IMR-90 (cell line): ENCODE measurements at regions not wholly inside any gene's neighbourhood (a gene's known extent, or its start where the extent isn't known, plus 50 kb on each side); places are given as distances from the start of the nearest gene placed in this dataset.

Experiments
- ATAC-seq: fragments of 200-7000 bp; cut with Tn5 transposase; 2 replicates; pipeline ENCODE4 v1.9.1; 2020; ENCODE audit warnings: low read depth, mild to moderate bottlenecking, moderate library complexity
- BruUV-seq: library from RNA; stranded (reverse); fragments of 400-500 nt; replicated peaks from 2 replicates; lab custom pipeline; 2021; lab: Mats Ljungman, UMichigan
- CTCF ChIA-PET: fragments of 300-600 bp; formaldehyde crosslinking; extraction: SDS; loops from one replicate; lab custom pipeline; 2021; ENCODE audit warnings: antibody characterized with exemption; lab: Yijun Ruan, JAX
- POLR2A ChIA-PET: fragments of 300-600 bp; sonication (Branson Sonifier 250); formaldehyde crosslinking; loops from one replicate; lab custom pipeline; 2022; ENCODE audit warnings: antibody characterized with exemption; ENCODE audit not compliant: unreplicated experiment; lab: Charles Lee
- DNase-seq: peaks from one replicate; pipeline ENCODE4 v3.0.0; 2013
- H2AFZ ChIP-seq: replicated peaks from 2 replicates; pipeline ENCODE3; 2013; ENCODE audit warnings: low read length, mild to moderate bottlenecking; ENCODE audit not compliant: poor library complexity
- H2AK5ac ChIP-seq: 2 replicates; pipeline ENCODE4 v1.6.1; 2013; ENCODE audit warnings: low read depth, low read length, inconsistent platforms
- H2AK9ac ChIP-seq: replicated peaks from 2 replicates; pipeline ENCODE3; 2013; ENCODE audit warnings: mild to moderate bottlenecking, low read depth, low read length, moderate library complexity; ENCODE audit not compliant: poor library complexity
- H2BK120ac ChIP-seq: 2 replicates; pipeline ENCODE4 v1.6.1; 2013; ENCODE audit warnings: low read depth, low read length, inconsistent platforms
- H2BK15ac ChIP-seq: 3 replicates; pipeline ENCODE4 v1.6.1; 2013; ENCODE audit warnings: low read depth, low read length, inconsistent platforms
- H2BK20ac ChIP-seq: 2 replicates; pipeline ENCODE4 v1.6.1; 2013; ENCODE audit warnings: low read depth, mild to moderate bottlenecking, inconsistent platforms, low read length, moderate library complexity
- H2BK5ac ChIP-seq: 2 replicates; pipeline ENCODE4 v1.6.1; 2013; ENCODE audit warnings: mild to moderate bottlenecking, low read depth, low read length, inconsistent platforms; ENCODE audit not compliant: poor library complexity, severe bottlenecking
- H3K14ac ChIP-seq: replicated peaks from 2 replicates; pipeline ENCODE4 v1.6.1; 2013; ENCODE audit warnings: low read depth, low read length, inconsistent platforms
- H3K18ac ChIP-seq: 2 replicates; pipeline ENCODE4 v1.6.1; 2013; ENCODE audit warnings: low read depth, low read length, control low read depth
- H3K23ac ChIP-seq: 2 replicates; pipeline ENCODE4 v1.6.1; 2013; ENCODE audit warnings: low read depth, low read length, inconsistent platforms
- H3K27ac ChIP-seq: 2 replicates; pipeline ENCODE4 v1.5.1; 2013; ENCODE audit warnings: mild to moderate bottlenecking, control low read depth, low read length; ENCODE audit not compliant: insufficient read depth
- H3K27me3 ChIP-seq: 2 replicates; pipeline ENCODE4 v1.6.1; 2013; ENCODE audit warnings: low read length; ENCODE audit not compliant: control insufficient read depth, insufficient read depth
- H3K36me3 ChIP-seq: 2 replicates; pipeline ENCODE4 v1.6.1; 2013; ENCODE audit warnings: low read length, mixed read lengths; ENCODE audit not compliant: control insufficient read depth, insufficient read depth
- H3K4ac ChIP-seq: 2 replicates; pipeline ENCODE4 v1.6.1; 2013; ENCODE audit warnings: low read depth, low read length, inconsistent platforms
- H3K4me1 ChIP-seq: 2 replicates; pipeline ENCODE4 v1.6.1; 2013; ENCODE audit warnings: low read length, mixed read lengths; ENCODE audit not compliant: control insufficient read depth, insufficient read depth
- H3K4me2 ChIP-seq: 2 replicates; pipeline ENCODE4 v1.6.1; 2013; ENCODE audit warnings: low read depth, mild to moderate bottlenecking, control low read depth, low read length, moderate library complexity
- H3K4me3 ChIP-seq: 2 replicates; pipeline ENCODE4 v1.5.1; 2013; ENCODE audit warnings: low read depth, mild to moderate bottlenecking, control low read depth, low read length, moderate library complexity; ENCODE audit not compliant: insufficient read depth
- H3K56ac ChIP-seq: 2 replicates; pipeline ENCODE4 v1.6.1; 2013; ENCODE audit warnings: low read length, inconsistent platforms; ENCODE audit not compliant: insufficient read depth; ENCODE audit errors: extremely low read depth
- H3K79me1 ChIP-seq, 2 experiments: 2 replicates each; pipeline ENCODE4 v1.6.1; 2013; ENCODE audit warnings: low read length in 2 of 2, inconsistent platforms in 1 of 2, low read depth in 1 of 2
- H3K9ac ChIP-seq: 2 replicates; pipeline ENCODE4 v1.6.1; 2013; ENCODE audit warnings: low read depth, low read length, control low read depth
- H3K9me1 ChIP-seq: 2 replicates; pipeline ENCODE4 v1.6.1; 2013; ENCODE audit warnings: low read length, inconsistent platforms; ENCODE audit not compliant: insufficient read depth
- H3K9me3 ChIP-seq: 2 replicates; pipeline ENCODE4 v1.6.1; 2013; ENCODE audit warnings: low read length; ENCODE audit not compliant: control insufficient read depth, insufficient read depth
- H4K20me1 ChIP-seq: 2 replicates; pipeline ENCODE4 v1.6.1; 2013; ENCODE audit warnings: low read length, inconsistent platforms; ENCODE audit not compliant: insufficient read depth
- H4K5ac ChIP-seq: 2 replicates; pipeline ENCODE4 v1.6.1; 2013; ENCODE audit warnings: mild to moderate bottlenecking, low read depth, low read length, control low read depth
- H4K8ac ChIP-seq, 2 experiments: 2 replicates each; pipeline ENCODE4 v1.6.1; 2013; ENCODE audit warnings: low read depth in 2 of 2, low read length in 2 of 2, control low read depth in 1 of 2, inconsistent platforms in 1 of 2
- H4K91ac ChIP-seq: 2 replicates; pipeline ENCODE4 v1.6.1; 2013; ENCODE audit warnings: low read depth, low read length, inconsistent platforms; ENCODE audit not compliant: insufficient read depth
- BHLHE40 ChIP-seq: fragments of 150-350 bp; IDR thresholded peaks from 2 replicates; pipeline ENCODE4 v1.6.1; 2016; ENCODE audit warnings: mild to moderate bottlenecking, low read depth, low read length
- CEBPB ChIP-seq: IDR thresholded peaks from 2 replicates; pipeline ENCODE4 v1.6.1; 2012; ENCODE audit warnings: low read depth, low read length, improper control_type of control experiment
- MAZ ChIP-seq: IDR thresholded peaks from 2 replicates; pipeline ENCODE4 v1.6.1; 2012; ENCODE audit warnings: low read depth, mild to moderate bottlenecking, low read length, improper control_type of control experiment, moderate library complexity, borderline replicate concordance
- MXI1 ChIP-seq: IDR thresholded peaks from 2 replicates; pipeline ENCODE4 v1.6.1; 2012; ENCODE audit warnings: low read depth, mild to moderate bottlenecking, low read length, moderate library complexity, borderline replicate concordance
- NFE2L2 ChIP-seq: fragments of 150-350 bp; IDR thresholded peaks from 2 replicates; pipeline ENCODE4 v1.6.1; 2016; ENCODE audit warnings: low read depth, mild to moderate bottlenecking, low read length
- RAD21 ChIP-seq: IDR thresholded peaks from 2 replicates; pipeline ENCODE4 v1.6.1; 2012; ENCODE audit warnings: low read length, improper control_type of control experiment
- RCOR1 ChIP-seq: IDR thresholded peaks from 2 replicates; pipeline ENCODE4 v1.6.1; 2012; ENCODE audit warnings: mild to moderate bottlenecking, low read length, improper control_type of control experiment; ENCODE audit not compliant: insufficient replicate concordance
- USF2 ChIP-seq: fragments of 150-350 bp; IDR thresholded peaks from 2 replicates; pipeline ENCODE4 v1.6.1; 2017; ENCODE audit warnings: mild to moderate bottlenecking, antibody characterized with exemption, low read length, low read depth
- WGBS, 2 experiments: methylation state at CpG; one replicate each; pipeline versions ENCODE4 v1.1.5 to v1.1.7; 2013; ENCODE audit warnings: missing lambda C conversion rate in 2 of 2; ENCODE audit not compliant: insufficient read length in 1 of 2; ENCODE audit errors: extremely low coverage in 2 of 2; 5-methylcytosine and 5-hydroxymethylcytosine counted together
- dilution Hi-C: fragments of 300-500 bp; cut with HindIII; formaldehyde crosslinking; loops from one replicate; pipeline ENCODE4 v1.14.3; 2018; ENCODE audit warnings: low sequenced_read_pairs; ENCODE audit not compliant: unreplicated experiment
- in situ Hi-C: fragments of 300-500 bp; cut with MboI; formaldehyde crosslinking; loops from 3 replicates; pipeline ENCODE4 v1.14.3; 2019; ENCODE audit warnings: low sequenced_read_pairs, inconsistent platforms, mixed read lengths
- intact Hi-C: fragments of 100-400 bp; cut with micrococcal nuclease; formaldehyde crosslinking; loops from 2 replicates; pipeline ENCODE4 v1.10.0; 2022

DNA sequence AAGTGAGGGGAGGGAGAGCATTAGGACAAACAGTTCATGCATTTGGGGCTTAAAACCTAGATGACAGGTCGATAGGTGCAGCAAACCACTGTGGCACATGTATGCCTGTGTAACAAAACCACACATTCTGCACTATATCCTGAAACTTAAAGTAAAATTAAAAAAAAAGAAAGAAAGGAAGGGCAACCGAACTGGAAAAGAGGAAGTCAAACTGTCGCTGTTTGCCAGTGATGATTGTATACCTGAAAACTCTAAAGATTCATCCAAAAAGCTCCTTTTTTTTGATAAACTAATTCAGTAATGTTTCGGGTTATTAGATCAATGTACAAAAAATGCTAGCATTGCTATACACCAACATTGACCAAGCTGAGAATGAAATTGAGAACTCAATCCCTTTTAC, 259.0 kb upstream of the ALG10 start:
- dilution Hi-C loops: no loop called here
- H3K9me1 ChIP-seq: no peaks in the 10 kb centered on the region
- H4K8ac ChIP-seq: no peak overlapping the region
- intact Hi-C loops: no loop called here
- TF ChIP-seq NFE2L2: no peak
- TF ChIP-seq CEBPB: no peak
- TF ChIP-seq BHLHE40: no peak
- TF ChIP-seq RCOR1: no peak
- TF ChIP-seq MXI1: no peak
- TF ChIP-seq RAD21: no peak
- TF ChIP-seq MAZ: no peak
- no peak for TF ChIP-seq USF2
- H2AK5ac ChIP-seq: no peak overlapping the region
- H2AK9ac ChIP-seq: no peak overlapping the region
- H3K27me3 ChIP-seq: no peaks in the 10 kb centered on the region
- H2BK5ac ChIP-seq: no peak overlapping the region
- CTCF ChIA-PET: no interaction called here
- H3K27ac ChIP-seq: no peak overlapping the region
- H4K91ac ChIP-seq: no peak overlapping the region
- H3K14ac ChIP-seq: no peak overlapping the region
- no peak overlapping the region for H3K4me3 ChIP-seq
- H3K4me1 ChIP-seq: no peaks in the 10 kb centered on the region
- H3K23ac ChIP-seq: no peak overlapping the region
- H3K4ac ChIP-seq: no peak overlapping the region
- no peaks in the 10 kb centered on the region for H3K79me1 ChIP-seq
- WGBS, 2 experiments: no CpG with 5 or more reads among the region's 4 CpGs
- H2AFZ ChIP-seq: no peak overlapping the region
- POLR2A ChIA-PET: no interaction called here
- in situ Hi-C loops: loop anchor here (10.0 kb wide), 1 partner anchor 61 kb away; no protein-coding TSS in a partner anchor
- H2BK15ac ChIP-seq: no peak overlapping the region
- ATAC-seq: no peak
- H3K18ac ChIP-seq: no peak overlapping the region
- H4K20me1 ChIP-seq: no peaks in the 10 kb centered on the region
- no peak overlapping the region for H2BK120ac ChIP-seq
- H3K56ac ChIP-seq: no peak overlapping the region
- H2BK20ac ChIP-seq: no peak overlapping the region
- no peak for DNase-seq
- no peak overlapping the region for H3K9ac ChIP-seq
- no peaks in the 10 kb centered on the region for H3K9me3 ChIP-seq
- no peaks in the 10 kb centered on the region for H3K36me3 ChIP-seq
- H4K5ac ChIP-seq: no peak overlapping the region
- no peak overlapping the region for H3K4me2 ChIP-seq
- no TSS peak for BruUV-seq
